Cardiac muscle cell (in vitro differentiated cells and primary cell): ENCODE measurements at regions not wholly inside any gene's neighbourhood (a gene's known extent, or its start where the extent isn't known, plus 50 kb on each side); places are given as distances from the start of the nearest gene placed in this dataset.

Source experiments
- DNase-seq, 2 donors: peaks; one replicate each; pipeline versions ENCODE4 v3.0.0 to v3.0.0-alpha.2; 2010 to 2017; ENCODE audit warnings: low read depth in 1 of 2, low spot score in 1 of 2
- H3K27ac ChIP-seq: fragments of 200-600 bp; sonication (generic); 2 replicates; pipeline ENCODE4 v1.5.1; 2016
- H3K27me3 ChIP-seq: fragments of 200-600 bp; sonication (generic); 2 replicates; pipeline ENCODE4 v1.6.0; 2016; ENCODE audit warnings: control low read depth
- H3K36me3 ChIP-seq: fragments of 200-600 bp; sonication (generic); 2 replicates; pipeline ENCODE4 v1.5.1; 2016; ENCODE audit warnings: control low read depth
- H3K4me1 ChIP-seq: fragments of 200-600 bp; sonication (generic); 2 replicates; pipeline ENCODE4 v1.8.1; 2017; ENCODE audit warnings: low read depth, mild to moderate bottlenecking, mixed run types
- H3K4me3 ChIP-seq: fragments of 200-600 bp; sonication (generic); 2 replicates; pipeline ENCODE4 v1.5.1; 2016; ENCODE audit warnings: mild to moderate bottlenecking
- H3K9me3 ChIP-seq: fragments of 200-600 bp; sonication (generic); 2 replicates; pipeline ENCODE4 v1.5.1; 2017; ENCODE audit warnings: low read depth, mild to moderate bottlenecking, control low read depth
- CTCF ChIP-seq: IDR thresholded peaks from 2 replicates; pipeline ENCODE4 v1.5.1; 2012; ENCODE audit warnings: low read depth, mild to moderate bottlenecking, low read length

- Histone ChIP-seq H3K4me3 (no peak overlapping the region), H3K4me1 (no peaks in the 10 kb centered on the region), H3K36me3 (no peaks in the 10 kb centered on the region), H3K27me3 (peaks cover 19% of the 10 kb centered on the region), H3K9me3 (no peaks in the 10 kb centered on the region), H3K27ac (no peak overlapping the region)
- DNase-seq = no peak
- no peak for TF ChIP-seq CTCF
These were observed 68.0 kb downstream of the ADRA2C start for GRCh38 chr4:3834186-3834662.

- no peak for TF ChIP-seq CTCF
- Histone ChIP-seq H3K9me3 (no peaks in the 10 kb centered on the region), H3K27ac (no peak overlapping the region), H3K27me3 (peaks cover 15% of the 10 kb centered on the region), H3K4me1 (no peaks in the 10 kb centered on the region), H3K4me3 (no peak overlapping the region), H3K36me3 (no peaks in the 10 kb centered on the region)
- no peak for DNase-seq
These were observed 68.7 kb downstream of the ADRA2C start for GRCh38 chr4:3834663-3835521.

GRCh38 chr4:3835527-3836405 lies 69.6 kb downstream of the ADRA2C start:
- DNase-seq = peak in 1 of 2 donors; percentile 17
- no peaks in the 10 kb centered on the region for H3K9me3 ChIP-seq
- no peaks in the 10 kb centered on the region for H3K4me1 ChIP-seq
- H3K36me3 ChIP-seq = no peaks in the 10 kb centered on the region
- no peak overlapping the region for H3K4me3 ChIP-seq
- no peak for TF ChIP-seq CTCF
- H3K27me3 ChIP-seq = peaks cover 15% of the 10 kb centered on the region
- H3K27ac ChIP-seq = no peak overlapping the region

- Histone ChIP-seq H3K9me3 (no peaks in the 10 kb centered on the region), H3K4me1 (no peaks in the 10 kb centered on the region), H3K4me3 (no peak overlapping the region), H3K27me3 (peaks cover 15% of the 10 kb centered on the region), H3K27ac (no peak overlapping the region), H3K36me3 (no peaks in the 10 kb centered on the region)
- no peak for TF ChIP-seq CTCF
- DNase-seq = peak in 1 of 2 donors; percentile 19
These were observed 70.2 kb downstream of the ADRA2C start for GRCh38 chr4:3836406-3836755.

- Histone ChIP-seq H3K4me3 (no peak overlapping the region), H3K4me1 (no peaks in the 10 kb centered on the region), H3K36me3 (no peaks in the 10 kb centered on the region), H3K9me3 (no peaks in the 10 kb centered on the region), H3K27ac (no peak overlapping the region), H3K27me3 (peaks cover 15% of the 10 kb centered on the region)
- no peak for TF ChIP-seq CTCF
- peak in 1 of 2 donors; percentile 8 for DNase-seq
These were observed 70.8 kb downstream of the ADRA2C start for GRCh38 chr4:3836756-3837601.
